Mesenchymal stem cell (in vitro differentiated cells and primary cell): ENCODE measurements at regions not wholly inside any gene's neighbourhood (a gene's known extent, or its start where the extent isn't known, plus 50 kb on each side); places are given as distances from the start of the nearest gene placed in this dataset.

Experiments
- DNase-seq: peaks from one replicate; pipeline ENCODE4 v3.0.0-alpha.2; 2013
- H2AFZ ChIP-seq: one replicate; pipeline ENCODE4 v1.6.1; 2013; ENCODE audit warnings: low read depth, mild to moderate bottlenecking, control low read depth, inconsistent platforms, low read length, moderate library complexity
- H2AK5ac ChIP-seq: 2 replicates; pipeline ENCODE4 v1.6.1; 2013; ENCODE audit warnings: low read length, moderate library complexity, mild to moderate bottlenecking, inconsistent platforms; ENCODE audit not compliant: severe bottlenecking
- H2BK120ac ChIP-seq: one replicate; pipeline ENCODE4 v1.6.1; 2013; ENCODE audit warnings: low read depth, mild to moderate bottlenecking, inconsistent platforms, low read length, moderate library complexity
- H2BK12ac ChIP-seq, 2 experiments: one replicate each; pipeline ENCODE4 v1.6.1; 2013; ENCODE audit warnings: inconsistent platforms in 2 of 2, low read length in 2 of 2, mild to moderate bottlenecking in 2 of 2, moderate library complexity in 2 of 2, control low read depth in 1 of 2
- H2BK15ac ChIP-seq: one replicate; pipeline ENCODE4 v1.6.1; 2013; ENCODE audit warnings: mild to moderate bottlenecking, low read depth, inconsistent platforms; ENCODE audit not compliant: poor library complexity, severe bottlenecking
- H2BK5ac ChIP-seq: 2 replicates; pipeline ENCODE4 v1.6.1; 2013; ENCODE audit warnings: low read depth, mild to moderate bottlenecking, low read length, control low read depth, inconsistent platforms; ENCODE audit not compliant: poor library complexity, severe bottlenecking
- H3K14ac ChIP-seq, 2 experiments: one replicate each; pipeline ENCODE4 v1.6.1; 2013; ENCODE audit warnings: inconsistent platforms in 2 of 2, low read length in 2 of 2, control low read depth in 1 of 2, mild to moderate bottlenecking in 1 of 2, moderate library complexity in 1 of 2
- H3K18ac ChIP-seq, 2 experiments: one replicate each; pipeline ENCODE4 v1.6.1; 2013; ENCODE audit warnings: inconsistent platforms in 2 of 2, low read length in 2 of 2, control low read depth in 1 of 2, low read depth in 1 of 2, mild to moderate bottlenecking in 1 of 2
- H3K23ac ChIP-seq, 2 experiments: one replicate each; pipeline ENCODE4 v1.6.1; 2013; ENCODE audit warnings: inconsistent platforms in 2 of 2, low read length in 2 of 2, mild to moderate bottlenecking in 2 of 2, moderate library complexity in 2 of 2, control low read depth in 1 of 2
- H3K27ac ChIP-seq: 2 replicates; pipeline ENCODE4 v1.5.1; 2013; ENCODE audit warnings: mild to moderate bottlenecking, moderate library complexity, low read length, control low read depth, inconsistent platforms; ENCODE audit not compliant: poor library complexity, severe bottlenecking
- H3K27me3 ChIP-seq, 2 experiments: 2 replicates each; pipeline versions ENCODE4 v1.6.1 to v1.7.0; 2013; ENCODE audit warnings: low read length in 2 of 2, mild to moderate bottlenecking in 2 of 2, moderate library complexity in 2 of 2, control low read depth in 1 of 2, inconsistent platforms in 1 of 2; ENCODE audit not compliant: control insufficient read depth in 1 of 2, insufficient read depth in 1 of 2
- H3K36me3 ChIP-seq, 2 experiments: 2 replicates each; pipeline versions ENCODE4 v1.6.1 to v1.7.0; 2013; ENCODE audit warnings: low read length in 2 of 2, control low read depth in 1 of 2, inconsistent platforms in 1 of 2, low read depth in 1 of 2, mild to moderate bottlenecking in 1 of 2; ENCODE audit not compliant: insufficient read depth in 2 of 2, control insufficient read depth in 1 of 2
- H3K4ac ChIP-seq, 2 experiments: one replicate each; pipeline ENCODE4 v1.6.1; 2013; ENCODE audit warnings: inconsistent platforms in 2 of 2, low read length in 2 of 2, mild to moderate bottlenecking in 2 of 2, moderate library complexity in 2 of 2, control low read depth in 1 of 2, low read depth in 1 of 2
- H3K4me1 ChIP-seq: 2 replicates; pipeline ENCODE4 v1.6.1; 2013; ENCODE audit warnings: low read depth, low read length, control low read depth; ENCODE audit not compliant: control insufficient read depth, insufficient read depth
- H3K4me2 ChIP-seq: 2 replicates; pipeline ENCODE4 v1.6.1; 2013; ENCODE audit warnings: low read length, mild to moderate bottlenecking, inconsistent platforms; ENCODE audit not compliant: poor library complexity, severe bottlenecking
- H3K4me3 ChIP-seq, 2 experiments: 2 replicates each; pipeline versions ENCODE4 v1.5.1 to v1.7.0; 2013; ENCODE audit warnings: low read length in 2 of 2, mild to moderate bottlenecking in 2 of 2, control low read depth in 1 of 2, low read depth in 1 of 2; ENCODE audit not compliant: insufficient read depth in 1 of 2
- H3K79me1 ChIP-seq: replicated peaks from 2 replicates; pipeline ENCODE4 v1.6.1; 2013; ENCODE audit warnings: mild to moderate bottlenecking, control low read depth, low read length, inconsistent platforms; ENCODE audit not compliant: poor library complexity, severe bottlenecking
- H3K9ac ChIP-seq: 2 replicates; pipeline ENCODE4 v1.7.0; 2013; ENCODE audit warnings: mild to moderate bottlenecking, low read length, moderate library complexity
- H3K9me3 ChIP-seq: 2 replicates; pipeline ENCODE4 v1.7.0; 2013; ENCODE audit warnings: mild to moderate bottlenecking, low read length; ENCODE audit not compliant: control insufficient read depth
- H4K8ac ChIP-seq: one replicate; pipeline ENCODE4 v1.6.1; 2013; ENCODE audit warnings: inconsistent platforms, mild to moderate bottlenecking, low read length, moderate library complexity
- H4K91ac ChIP-seq: one replicate; pipeline ENCODE4 v1.6.1; 2013; ENCODE audit warnings: mild to moderate bottlenecking, low read length, inconsistent platforms
- WGBS: methylation state at CpG from one replicate; pipeline ENCODE4 v1.1.7; 2013; ENCODE audit warnings: mixed read lengths; 5-methylcytosine and 5-hydroxymethylcytosine counted together

GRCh38 chr4:3663791-3664190 is 102.4 kb upstream of the ADRA2C start:
- Histone ChIP-seq H3K14ac (no peak overlapping the region), H3K23ac (no peak overlapping the region), H4K8ac (no peak overlapping the region), H3K4me3 (no peak overlapping the region), H2BK12ac (no peak overlapping the region), H3K27me3 (peaks cover 34 to 70% of the 10 kb centered on the region in 2 experiments), H3K79me1 (no peaks in the 10 kb centered on the region), H3K27ac (no peak overlapping the region), H3K4me1 (peaks cover 12% of the 10 kb centered on the region), H4K91ac (no peak overlapping the region), H2BK120ac (no peak overlapping the region), H2BK5ac (no peak overlapping the region), H2AK5ac (no peak overlapping the region), H3K9me3 (peaks cover 7% of the 10 kb centered on the region), H3K9ac (no peak overlapping the region), H3K4me2 (no peak overlapping the region), H3K18ac (no peak overlapping the region), H2AFZ (no peak overlapping the region), H3K4ac (no peak overlapping the region), H2BK15ac (no peak overlapping the region), H3K36me3 (no peaks in the 10 kb centered on the region)
- 81% methylated on average over 6 of the region's 6 CpGs for WGBS
- no peak for DNase-seq

- Histone ChIP-seq H3K4me3 (no peak overlapping the region), H2BK5ac (no peak overlapping the region), H2AK5ac (no peak overlapping the region), H4K91ac (no peak overlapping the region), H4K8ac (no peak overlapping the region), H2BK15ac (no peak overlapping the region), H3K27ac (no peak overlapping the region), H3K79me1 (no peaks in the 10 kb centered on the region), H3K4me1 (peaks cover 23% of the 10 kb centered on the region), H3K36me3 (no peaks in the 10 kb centered on the region), H3K23ac (no peak overlapping the region), H3K27me3 (peaks cover 41 to 77% of the 10 kb centered on the region in 2 experiments), H3K9me3 (peaks cover 7% of the 10 kb centered on the region), H3K9ac (no peak overlapping the region), H2BK12ac (no peak overlapping the region), H2AFZ (no peak overlapping the region), H3K14ac (no peak overlapping the region), H3K4ac (no peak overlapping the region), H3K18ac (no peak overlapping the region), H3K4me2 (no peak overlapping the region), H2BK120ac (no peak overlapping the region)
- WGBS, result 87% methylated on average over 16 of the region's 16 CpGs
- DNase-seq, result no peak
Observed at GRCh38 chr4:3662516-3662915, 103.7 kb upstream of the ADRA2C start.

GRCh38 chr4:3661989-3662388 is 104.2 kb upstream of the ADRA2C start:
- peaks cover 42 to 79% of the 10 kb centered on the region in 2 experiments for H3K27me3 ChIP-seq
- no peak overlapping the region for H2AK5ac ChIP-seq
- no peak overlapping the region for H3K4me3 ChIP-seq
- H3K9me3 ChIP-seq, result peaks cover 2% of the 10 kb centered on the region
- H4K91ac ChIP-seq, result no peak overlapping the region
- no peak overlapping the region for H3K4ac ChIP-seq
- H2BK120ac ChIP-seq, result no peak overlapping the region
- H4K8ac ChIP-seq, result no peak overlapping the region
- no peak overlapping the region for H2BK5ac ChIP-seq
- no peak overlapping the region for H3K23ac ChIP-seq
- H2BK15ac ChIP-seq, result no peak overlapping the region
- H3K4me2 ChIP-seq, result no peak overlapping the region
- 69% methylated on average over 14 of the region's 14 CpGs for WGBS
- no peak overlapping the region for H2AFZ ChIP-seq
- H3K18ac ChIP-seq, result no peak overlapping the region
- no peaks in the 10 kb centered on the region for H3K36me3 ChIP-seq
- no peak overlapping the region for H2BK12ac ChIP-seq
- no peak overlapping the region for H3K27ac ChIP-seq
- H3K9ac ChIP-seq, result no peak overlapping the region
- H3K4me1 ChIP-seq, result peaks cover 26% of the 10 kb centered on the region
- H3K14ac ChIP-seq, result no peak overlapping the region
- no peaks in the 10 kb centered on the region for H3K79me1 ChIP-seq
- DNase-seq, result no peak

GRCh38 chr4:3660928-3661515 is 105.2 kb upstream of the ADRA2C start:
- no peak overlapping the region for H3K4ac ChIP-seq
- H3K14ac ChIP-seq, result no peak overlapping the region
- WGBS, result 80% methylated on average over 13 of the region's 13 CpGs

More at GRCh38 chr4:3660928-3661515, 105.2 kb upstream of the ADRA2C start:
- H2BK15ac ChIP-seq, result no peak overlapping the region
- peaks cover 30% of the 10 kb centered on the region for H3K4me1 ChIP-seq
- H3K18ac ChIP-seq, result no peak overlapping the region
- no peak overlapping the region for H2BK120ac ChIP-seq
- H2BK12ac ChIP-seq, result no peak overlapping the region
- no peak overlapping the region for H3K27ac ChIP-seq
- no peak overlapping the region for H2AFZ ChIP-seq
- no peaks in the 10 kb centered on the region for H3K9me3 ChIP-seq
- H3K4me3 ChIP-seq, result no peak overlapping the region
- H2AK5ac ChIP-seq, result no peak overlapping the region
- H3K79me1 ChIP-seq, result no peaks in the 10 kb centered on the region
- H3K9ac ChIP-seq, result no peak overlapping the region
- no peak for DNase-seq
- H3K4me2 ChIP-seq, result no peak overlapping the region
- H2BK5ac ChIP-seq, result no peak overlapping the region
- no peaks in the 10 kb centered on the region for H3K36me3 ChIP-seq
- no peak overlapping the region for H4K91ac ChIP-seq
- H4K8ac ChIP-seq, result no peak overlapping the region
- H3K27me3 ChIP-seq, result peaks cover 50 to 89% of the 10 kb centered on the region in 2 experiments
- no peak overlapping the region for H3K23ac ChIP-seq
